NT2/D1 (cell line): ENCODE measurements at regions not wholly inside any gene's neighbourhood (a gene's known extent, or its start where the extent isn't known, plus 50 kb on each side); places are given as distances from the start of the nearest gene placed in this dataset.

ENCODE experiments used
- DNase-seq: peaks from one replicate; pipeline ENCODE4 v3.0.0-alpha.2; 2011; ENCODE audit warnings: low read depth, low spot score
- H3K27me3 ChIP-seq: 2 replicates; pipeline ENCODE4 v1.6.0; 2011; ENCODE audit warnings: mild to moderate bottlenecking; ENCODE audit not compliant: insufficient read length, insufficient read depth
- H3K36me3 ChIP-seq: 2 replicates; pipeline ENCODE4 v1.6.1; 2011; ENCODE audit warnings: mild to moderate bottlenecking, low read length, mixed read lengths; ENCODE audit not compliant: insufficient read depth, insufficient read length
- H3K4me1 ChIP-seq: 2 replicates; pipeline ENCODE4 v1.5.1; 2011; ENCODE audit not compliant: insufficient read depth, insufficient read length
- H3K4me3 ChIP-seq: 2 replicates; pipeline ENCODE4 v1.5.1; 2011; ENCODE audit warnings: low read depth; ENCODE audit not compliant: insufficient read length
- H3K9ac ChIP-seq: 2 replicates; pipeline ENCODE4 v1.6.0; 2011; ENCODE audit warnings: low read depth; ENCODE audit not compliant: insufficient read length
- H3K9me3 ChIP-seq: 2 replicates; pipeline ENCODE4 v1.5.1; 2011; ENCODE audit warnings: mild to moderate bottlenecking, low read length; ENCODE audit not compliant: insufficient read depth
- SUZ12 ChIP-seq: IDR thresholded peaks from 2 replicates; pipeline ENCODE4 v1.6.1; 2011; ENCODE audit not compliant: insufficient read length, insufficient read depth; ENCODE audit errors: extremely low read depth
- YY1 ChIP-seq: IDR thresholded peaks from 2 replicates; pipeline ENCODE4 v1.6.1; 2011; ENCODE audit not compliant: insufficient read length, insufficient read depth
- ZNF274 ChIP-seq: IDR thresholded peaks from 2 replicates; pipeline ENCODE4 v1.6.1; 2011; ENCODE audit warnings: mild to moderate bottlenecking, low read depth, low read length

GRCh38 chr2:136248242-136248641, 130.3 kb upstream of the CXCR4 start:
- Histone ChIP-seq H3K9me3 (no peaks in the 10 kb centered on the region), H3K4me3 (no peak overlapping the region), H3K4me1 (no peaks in the 10 kb centered on the region)

GRCh38 chr2:136247204-136247950, 129.4 kb upstream of the CXCR4 start:
- Histone ChIP-seq H3K36me3 (no peaks in the 10 kb centered on the region), H3K27me3 (no peaks in the 10 kb centered on the region), H3K9me3 (no peaks in the 10 kb centered on the region), H3K9ac (no peak overlapping the region), H3K4me1 (no peaks in the 10 kb centered on the region), H3K4me3 (no peak overlapping the region)
- TF ChIP-seq SUZ12 (no peak), YY1 (no peak), ZNF274 (no peak)
- no peak for DNase-seq

More at GRCh38 chr2:136248242-136248641, 130.3 kb upstream of the CXCR4 start:
- DNase-seq = no peak
- H3K36me3 ChIP-seq = no peaks in the 10 kb centered on the region
- H3K9ac ChIP-seq = no peak overlapping the region
- no peaks in the 10 kb centered on the region for H3K27me3 ChIP-seq
- TF ChIP-seq SUZ12 = no peak
- no peak for TF ChIP-seq YY1
- TF ChIP-seq ZNF274 = no peak

GRCh38 chr2:136246086-136246669, 128.2 kb upstream of the CXCR4 start:
- Histone ChIP-seq H3K4me1 (no peaks in the 10 kb centered on the region), H3K9me3 (no peaks in the 10 kb centered on the region), H3K36me3 (no peaks in the 10 kb centered on the region), H3K4me3 (peak overlapping the region; percentile 3), H3K27me3 (no peaks in the 10 kb centered on the region), H3K9ac (no peak overlapping the region)
- no peak for DNase-seq
- TF ChIP-seq ZNF274 (no peak), YY1 (no peak), SUZ12 (no peak)

GRCh38 chr2:136245211-136245610, 127.3 kb upstream of the CXCR4 start:
- Histone ChIP-seq H3K27me3 (no peaks in the 10 kb centered on the region), H3K9ac (no peak overlapping the region), H3K4me1 (no peaks in the 10 kb centered on the region), H3K36me3 (no peaks in the 10 kb centered on the region), H3K4me3 (no peak overlapping the region), H3K9me3 (no peaks in the 10 kb centered on the region)
- DNase-seq = no peak
- TF ChIP-seq YY1 (no peak), SUZ12 (no peak), ZNF274 (no peak)

GRCh38 chr2:136244536-136244885, 126.6 kb upstream of the CXCR4 start:
- no peak overlapping the region for H3K9ac ChIP-seq
- no peak for DNase-seq
- TF ChIP-seq SUZ12 = no peak
- no peak for TF ChIP-seq YY1
- no peak for TF ChIP-seq ZNF274
- no peak overlapping the region for H3K4me3 ChIP-seq
- H3K9me3 ChIP-seq = no peaks in the 10 kb centered on the region
- no peaks in the 10 kb centered on the region for H3K4me1 ChIP-seq
- H3K36me3 ChIP-seq = no peaks in the 10 kb centered on the region
- no peaks in the 10 kb centered on the region for H3K27me3 ChIP-seq

- H3K4me3 ChIP-seq = no peak overlapping the region
- H3K9me3 ChIP-seq = no peaks in the 10 kb centered on the region
- no peaks in the 10 kb centered on the region for H3K36me3 ChIP-seq
- TF ChIP-seq YY1 (no peak), SUZ12 (no peak), ZNF274 (no peak)
- no peak for DNase-seq
- no peaks in the 10 kb centered on the region for H3K27me3 ChIP-seq
- H3K4me1 ChIP-seq = no peaks in the 10 kb centered on the region
- H3K9ac ChIP-seq = no peak overlapping the region
These were observed 125.9 kb upstream of the CXCR4 start for GRCh38 chr2:136243638-136244535.

GRCh38 chr2:136242687-136243277, 124.8 kb upstream of the CXCR4 start:
- Histone ChIP-seq H3K9me3 (no peaks in the 10 kb centered on the region), H3K27me3 (no peaks in the 10 kb centered on the region), H3K4me1 (no peaks in the 10 kb centered on the region), H3K4me3 (no peak overlapping the region), H3K36me3 (no peaks in the 10 kb centered on the region), H3K9ac (no peak overlapping the region)
- no peak for DNase-seq
- TF ChIP-seq SUZ12 (no peak), ZNF274 (no peak), YY1 (no peak)
